C4-2B (cell line): ENCODE measurements at regions not wholly inside any gene's neighbourhood (a gene's known extent, or its start where the extent isn't known, plus 50 kb on each side); places are given as distances from the start of the nearest gene placed in this dataset.

Experiments
- ZFX ChIP-seq: fragments of 450-650 bp; IDR thresholded peaks from 2 replicates; pipeline ENCODE4 v1.6.1; 2017
- TF ChIP-seq, protein P1 (sequence below): fragments of 450-650 bp; conservative IDR thresholded peaks from 2 replicates; pipeline ENCODE4 v1.5.1; 2017; ENCODE audit warnings: mild to moderate bottlenecking

- TF ChIP-seq, protein P1, sequence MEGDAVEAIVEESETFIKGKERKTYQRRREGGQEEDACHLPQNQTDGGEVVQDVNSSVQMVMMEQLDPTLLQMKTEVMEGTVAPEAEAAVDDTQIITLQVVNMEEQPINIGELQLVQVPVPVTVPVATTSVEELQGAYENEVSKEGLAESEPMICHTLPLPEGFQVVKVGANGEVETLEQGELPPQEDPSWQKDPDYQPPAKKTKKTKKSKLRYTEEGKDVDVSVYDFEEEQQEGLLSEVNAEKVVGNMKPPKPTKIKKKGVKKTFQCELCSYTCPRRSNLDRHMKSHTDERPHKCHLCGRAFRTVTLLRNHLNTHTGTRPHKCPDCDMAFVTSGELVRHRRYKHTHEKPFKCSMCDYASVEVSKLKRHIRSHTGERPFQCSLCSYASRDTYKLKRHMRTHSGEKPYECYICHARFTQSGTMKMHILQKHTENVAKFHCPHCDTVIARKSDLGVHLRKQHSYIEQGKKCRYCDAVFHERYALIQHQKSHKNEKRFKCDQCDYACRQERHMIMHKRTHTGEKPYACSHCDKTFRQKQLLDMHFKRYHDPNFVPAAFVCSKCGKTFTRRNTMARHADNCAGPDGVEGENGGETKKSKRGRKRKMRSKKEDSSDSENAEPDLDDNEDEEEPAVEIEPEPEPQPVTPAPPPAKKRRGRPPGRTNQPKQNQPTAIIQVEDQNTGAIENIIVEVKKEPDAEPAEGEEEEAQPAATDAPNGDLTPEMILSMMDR, result no peak
- TF ChIP-seq ZFX, result no peak
These were observed 141.7 kb upstream of the ARHGAP5 start for GRCh38 chr14:31935391-31935790.
